NCI-H748 (cell line): ENCODE measurements at regions not wholly inside any gene's neighbourhood (a gene's known extent, or its start where the extent isn't known, plus 50 kb on each side); places are given as distances from the start of the nearest gene placed in this dataset.

ENCODE experiments used
- DNase-seq: peaks from one replicate; lab custom pipeline; 2025; ENCODE audit not compliant: unreplicated experiment; lab: John Stamatoyannopoulos, UW

DNA sequence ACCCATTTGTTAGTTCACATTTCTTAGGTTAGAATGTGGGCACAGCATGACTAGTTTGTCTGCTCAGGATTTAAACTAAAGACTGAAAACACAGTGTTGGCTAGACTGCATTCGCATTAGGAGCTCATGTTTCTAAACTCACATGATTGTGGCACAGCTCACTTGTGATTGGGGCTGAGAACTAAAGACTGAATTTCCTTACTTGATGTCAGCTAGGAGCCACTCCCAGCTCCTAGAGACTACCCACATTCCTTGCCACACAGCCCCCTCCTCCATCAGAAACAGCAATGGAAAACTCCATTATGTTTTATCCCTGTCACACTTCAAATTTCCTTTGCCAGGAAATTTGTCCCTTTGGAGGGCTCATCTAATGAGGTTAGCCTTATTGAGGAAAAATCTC is 170.2 kb upstream of the NUDT6 start:
- DNase-seq: no peak

DNA sequence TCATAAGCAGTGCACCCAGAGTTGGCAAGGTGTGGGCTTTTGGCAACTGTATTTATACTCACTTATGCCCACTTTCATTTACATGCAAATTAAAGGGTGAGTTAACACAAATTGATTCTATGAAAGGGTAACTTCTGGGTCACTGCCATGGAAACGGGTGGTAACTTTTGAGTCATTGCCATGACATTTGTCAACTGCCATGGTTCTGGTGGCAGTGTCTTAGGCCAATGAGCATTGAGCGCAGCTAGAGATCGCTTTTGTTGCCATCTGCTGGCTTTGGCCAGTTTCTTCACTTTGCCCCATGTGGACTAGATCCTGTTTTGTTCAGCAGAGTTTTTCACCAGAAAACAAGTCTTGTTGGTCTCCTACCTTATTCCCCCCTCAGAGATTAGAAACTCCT is 170.8 kb upstream of the NUDT6 start:
- no peak for DNase-seq

DNA sequence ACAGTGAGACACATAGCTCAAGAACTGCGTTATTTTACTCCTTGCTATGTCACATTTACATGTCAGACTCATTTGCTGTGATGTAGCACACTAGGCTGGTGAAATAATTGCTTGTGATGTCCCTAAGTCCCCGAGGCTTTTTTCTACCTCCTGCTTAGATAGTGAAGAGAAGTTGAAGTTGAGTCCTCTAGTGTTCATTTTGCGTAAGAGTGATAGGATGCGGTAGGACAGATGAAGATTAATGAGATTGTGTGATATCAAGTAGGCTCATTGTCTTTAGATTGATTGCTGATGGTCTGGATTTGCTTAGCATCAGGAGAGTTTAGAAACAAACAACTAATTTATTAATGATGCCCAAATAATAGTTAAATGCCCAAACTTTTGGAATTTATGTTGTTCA is 173.6 kb upstream of the NUDT6 start:
- peak; percentile 41 for DNase-seq

DNA sequence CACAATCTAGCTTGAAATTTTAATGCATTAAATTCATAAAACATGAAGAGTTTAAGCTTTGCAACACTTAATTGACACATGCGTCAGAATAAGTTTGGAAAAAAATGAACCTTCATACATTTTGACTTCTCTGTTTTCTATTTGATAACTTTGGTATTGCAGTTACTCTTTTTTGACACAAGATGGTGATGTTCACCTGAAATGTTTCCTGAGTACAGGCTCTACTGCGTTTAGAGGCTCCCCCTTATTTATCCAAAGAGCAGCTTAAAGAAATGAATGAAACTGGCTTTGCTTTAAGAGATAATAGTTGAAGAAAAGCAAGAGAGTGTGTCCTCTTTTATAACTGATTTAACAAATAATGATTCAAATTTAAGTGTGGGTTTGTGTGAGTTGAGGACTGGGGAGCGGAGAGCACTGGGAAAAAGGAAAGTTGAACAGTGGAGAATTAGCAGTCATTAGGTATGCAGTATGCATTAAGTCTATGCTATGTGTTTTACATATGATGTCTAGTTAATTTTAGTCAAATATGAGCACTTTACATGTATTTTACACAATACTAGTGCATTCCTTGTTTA is 180.6 kb upstream of the NUDT6 start:
- DNase-seq: peak; percentile 32

DNA sequence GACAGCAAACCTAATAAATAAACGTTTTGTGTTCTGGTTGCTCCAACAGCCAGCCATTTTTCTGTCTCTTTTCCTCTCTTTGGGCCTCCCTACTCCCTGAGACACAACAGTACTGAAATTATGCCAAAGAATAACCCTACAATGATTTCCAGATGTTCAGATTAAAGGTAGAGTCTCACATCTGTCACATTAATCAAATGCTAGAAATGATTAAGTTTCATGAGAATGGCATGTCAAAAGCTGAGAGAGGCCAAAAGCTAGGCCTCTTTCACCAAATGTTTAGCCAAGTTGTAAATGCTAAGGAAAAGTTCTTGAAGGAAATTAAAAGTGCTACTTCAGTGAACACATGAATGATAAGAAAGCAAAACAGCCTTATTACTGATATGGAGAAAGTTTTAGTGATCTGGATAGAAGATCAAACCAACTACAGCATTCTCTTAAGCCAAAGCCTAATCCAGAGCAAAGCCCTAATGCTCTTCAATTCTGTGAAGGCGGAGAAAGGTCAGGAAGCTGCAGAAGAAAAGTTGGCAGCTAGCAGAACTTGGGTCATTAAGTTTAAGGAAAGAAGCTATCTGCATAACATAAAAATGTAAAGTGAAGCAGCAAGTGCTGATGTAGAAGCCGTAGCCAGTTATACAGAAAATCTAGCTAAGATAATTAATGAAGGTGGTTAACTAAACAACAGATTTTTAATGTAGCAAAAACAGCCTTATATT is 182.1 kb upstream of the NUDT6 start:
- no peak for DNase-seq

DNA sequence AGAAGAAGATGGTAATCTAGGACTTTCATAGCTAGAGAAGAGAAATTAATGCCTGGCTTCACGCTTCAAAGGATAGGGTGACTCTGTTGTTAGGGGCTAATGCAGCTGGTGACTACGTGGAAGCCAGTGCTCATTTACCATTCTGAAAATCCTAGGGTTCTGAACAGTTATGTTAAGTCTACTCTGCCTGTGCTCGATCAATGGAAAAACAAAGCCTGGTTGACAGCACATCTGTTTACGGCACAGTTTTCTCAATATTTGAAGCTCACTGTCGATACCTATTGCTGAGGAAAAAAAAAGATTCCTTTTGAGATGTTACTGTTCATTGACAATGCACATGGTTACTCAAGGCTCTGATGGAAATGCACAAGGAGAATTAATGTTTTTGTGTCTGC is 182.6 kb upstream of the NUDT6 start:
- DNase-seq: no peak

DNA sequence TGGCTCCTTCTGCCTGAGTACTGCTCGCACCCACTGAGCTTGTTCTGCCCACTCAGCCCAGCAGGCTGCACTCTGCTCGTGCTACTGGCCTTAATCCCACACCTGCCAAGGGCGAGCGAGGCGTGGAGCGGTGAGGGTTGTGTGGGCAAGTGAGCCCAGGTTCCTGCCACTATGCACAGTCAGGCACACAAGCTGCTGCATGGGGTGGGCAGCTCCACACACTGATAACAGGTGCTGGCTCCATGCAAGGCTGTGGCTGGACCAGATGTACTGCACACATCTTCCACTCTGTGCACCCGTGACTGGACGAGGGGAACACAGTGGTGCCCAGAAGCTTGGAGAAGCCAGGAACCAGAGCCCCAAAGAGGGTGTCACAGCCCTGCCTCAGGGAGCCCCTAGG is 184.3 kb upstream of the NUDT6 start:
- DNase-seq: no peak

DNA sequence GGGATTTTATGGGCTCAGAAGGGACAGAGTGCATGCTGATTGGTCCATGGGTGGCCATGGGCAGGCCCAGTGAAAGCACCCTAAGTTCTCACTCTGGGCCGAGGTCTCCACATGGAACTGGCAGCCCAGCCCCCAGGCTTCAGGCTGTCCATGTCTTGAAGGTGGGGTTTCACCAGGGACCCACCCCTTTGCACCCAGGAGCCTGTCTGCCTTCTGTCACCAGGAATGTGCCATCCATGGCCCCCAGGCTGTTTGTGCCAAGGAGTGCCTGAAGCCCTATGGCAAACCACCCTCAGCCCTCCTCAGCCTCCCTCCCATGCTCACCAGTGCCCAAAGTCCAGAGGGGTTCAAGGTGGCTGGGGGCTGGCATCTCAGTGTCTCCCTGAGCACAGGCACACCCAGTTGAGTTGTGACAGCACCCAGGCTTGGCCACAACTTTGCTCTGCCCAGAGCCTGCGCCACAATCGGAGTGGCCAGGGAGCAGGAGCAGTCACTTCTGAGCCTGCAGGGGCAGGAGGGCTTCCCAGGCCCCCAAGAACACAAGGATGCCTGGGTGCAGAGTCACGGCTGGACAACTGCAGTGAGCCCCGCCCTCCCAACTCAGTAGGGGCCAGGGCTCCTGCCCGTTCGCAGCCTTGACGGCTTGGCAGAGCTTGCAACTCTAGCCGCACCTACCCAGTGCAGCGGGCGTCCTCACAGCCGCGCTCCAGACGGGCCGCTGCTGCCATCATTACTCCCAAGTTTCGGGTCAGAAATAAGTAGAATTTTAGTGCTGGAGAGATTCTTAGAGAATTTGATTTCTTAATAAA is 185.3 kb upstream of the NUDT6 start:
- DNase-seq: no peak

DNA sequence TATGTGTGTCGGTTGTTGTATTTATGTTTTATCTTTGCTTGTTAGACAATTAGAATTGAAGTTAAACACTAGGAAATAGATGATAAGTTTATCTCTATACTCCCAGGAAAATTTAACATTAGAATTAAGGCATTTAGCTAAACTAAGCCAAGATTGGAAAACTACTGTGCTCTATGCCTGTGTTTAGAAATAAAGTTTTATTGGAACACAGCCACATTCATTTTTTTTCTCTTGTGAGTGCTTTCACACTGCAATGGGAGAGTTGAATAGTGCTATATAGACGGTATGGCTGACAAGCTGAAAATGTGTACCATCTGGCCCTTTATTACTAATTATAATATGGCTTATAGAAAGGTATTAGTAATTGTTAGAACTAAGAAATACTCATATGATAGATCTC is 186.7 kb upstream of the NUDT6 start:
- DNase-seq: no peak

DNA sequence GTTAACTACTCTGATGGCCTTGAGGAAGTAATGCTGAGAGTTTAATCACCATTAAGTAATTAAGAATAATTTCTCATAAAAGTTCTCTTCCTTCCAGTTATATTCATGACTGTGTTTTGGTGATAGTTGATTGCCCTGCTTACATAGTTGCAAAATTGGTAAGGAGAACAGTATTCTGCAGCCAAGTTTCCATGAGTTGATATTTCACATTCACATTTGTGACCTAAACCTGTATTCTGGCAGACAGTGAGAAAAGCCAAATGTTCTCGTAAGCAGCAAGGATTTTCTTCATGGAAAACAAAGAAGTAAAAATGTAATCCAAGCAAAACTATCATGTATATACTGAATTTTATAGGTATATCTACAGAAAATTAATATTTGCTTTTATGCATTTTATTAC is 187.8 kb upstream of the NUDT6 start:
- DNase-seq: no peak

DNA sequence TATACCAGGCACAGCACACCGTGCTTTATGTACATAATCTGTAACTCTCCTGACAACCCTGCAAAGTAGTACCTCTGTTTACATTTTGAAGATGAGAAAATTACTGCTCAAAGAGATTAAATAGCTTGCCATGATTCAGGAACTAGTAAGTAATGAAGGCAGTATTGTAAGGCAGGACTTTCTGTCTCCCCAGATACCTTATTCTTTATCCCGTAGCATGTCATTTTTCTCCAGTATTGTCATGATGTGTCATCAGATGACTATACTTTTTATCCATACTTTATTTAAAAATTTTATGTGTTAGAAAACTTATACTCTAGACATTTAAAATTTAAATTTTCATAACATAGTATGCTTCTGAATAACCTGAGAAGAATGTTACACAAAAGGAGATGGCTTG is 188.3 kb upstream of the NUDT6 start:
- no peak for DNase-seq

DNA sequence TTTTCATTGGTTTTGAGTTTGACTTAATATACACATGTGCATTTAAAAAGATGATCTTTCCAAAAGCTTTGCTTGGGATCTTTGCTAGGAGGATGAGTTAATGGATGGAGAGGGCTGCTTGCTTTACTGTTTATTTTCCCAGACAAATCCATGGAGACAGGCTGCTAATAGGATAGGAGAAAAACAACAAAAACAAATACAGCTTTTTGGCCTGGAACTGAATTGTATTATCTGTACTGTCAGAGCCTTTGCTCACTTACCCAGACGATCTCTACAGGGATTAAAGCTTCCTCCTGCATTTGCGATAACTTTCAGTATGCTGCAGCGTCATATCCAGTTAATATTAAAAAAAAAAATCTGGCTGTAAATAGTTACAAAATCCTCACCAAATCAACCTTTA is 190.8 kb upstream of the NUDT6 start:
- DNase-seq: no peak

DNA sequence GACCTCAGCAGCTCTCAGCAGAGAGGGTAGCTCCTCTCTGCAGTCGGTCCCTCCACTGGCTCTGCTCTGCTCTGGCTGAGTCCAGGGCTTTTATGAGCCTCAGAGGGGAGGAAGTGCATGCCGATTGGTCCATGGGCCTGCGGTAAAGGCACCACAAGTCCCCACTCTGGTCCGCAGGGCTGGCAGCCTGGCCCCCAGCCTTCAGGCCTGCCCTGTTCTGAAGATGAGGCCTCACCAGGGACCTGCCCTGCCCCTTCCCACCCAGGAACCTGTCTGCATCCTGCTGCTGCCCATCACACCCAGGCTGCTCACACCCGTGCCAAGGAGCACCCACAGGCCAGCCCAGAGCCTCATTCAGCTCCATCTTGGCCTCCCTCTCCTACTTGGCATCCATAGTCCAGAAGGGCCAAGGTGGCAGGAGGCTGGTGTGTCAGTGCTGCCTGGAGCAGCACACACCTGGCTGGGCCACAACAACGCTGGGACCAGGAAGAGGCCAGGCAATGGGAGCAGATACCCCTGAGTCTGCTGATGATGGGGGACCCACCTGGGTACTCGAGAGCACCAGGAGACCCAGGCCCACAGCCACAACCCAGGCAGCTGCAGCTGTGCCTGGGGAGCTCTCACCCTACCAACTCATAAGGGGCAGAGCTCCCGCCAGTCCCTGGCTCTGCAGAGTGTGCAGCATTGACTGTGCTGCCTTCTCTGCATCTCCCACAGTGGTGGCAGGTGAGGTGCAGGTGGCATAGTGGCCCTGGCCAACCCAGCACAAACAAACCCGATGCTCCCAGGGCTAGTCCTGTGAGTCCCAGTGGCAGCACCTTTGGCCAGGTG is 191.9 kb upstream of the NUDT6 start:
- no peak for DNase-seq

DNA sequence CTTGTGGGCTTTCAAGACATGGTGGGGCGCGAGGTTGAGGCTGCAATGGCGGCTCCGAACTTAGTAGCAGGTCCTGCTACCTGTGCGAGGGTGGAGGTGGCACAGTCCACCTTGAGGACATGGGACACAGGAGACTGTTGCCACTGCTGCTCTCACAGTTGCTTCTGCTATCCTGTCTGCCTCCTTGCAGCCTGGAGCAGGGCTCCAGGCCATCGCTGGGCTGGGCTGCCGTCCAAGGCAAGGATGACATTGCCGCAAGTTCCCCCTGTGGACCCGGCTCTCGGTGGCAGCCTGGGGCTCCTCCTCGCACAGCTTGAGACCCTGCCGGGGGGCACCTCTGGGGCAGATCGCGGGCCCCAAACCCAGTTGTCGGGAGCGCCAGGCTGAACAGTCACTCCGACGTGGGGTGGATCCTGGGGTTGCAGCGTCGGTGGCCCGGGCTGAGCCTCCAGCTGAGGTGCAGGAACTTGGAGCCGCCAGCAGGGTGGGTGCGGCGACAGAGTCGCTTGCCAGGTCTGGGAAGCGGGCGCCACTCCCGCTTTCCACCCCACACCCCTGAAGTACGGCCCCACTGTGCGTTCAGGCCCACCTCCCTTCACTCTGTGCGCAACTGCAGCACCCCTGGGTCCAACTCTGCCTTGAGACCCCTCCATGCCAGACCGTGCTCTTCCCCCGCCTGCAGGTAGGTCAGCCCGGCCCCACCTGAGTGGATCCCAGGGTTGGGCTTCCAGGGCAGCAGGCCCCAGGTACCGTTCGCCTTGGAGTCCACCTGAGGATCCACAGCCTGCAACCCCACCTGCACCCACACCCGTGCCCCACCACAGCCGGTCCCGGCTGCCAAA is 192.7 kb upstream of the NUDT6 start:
- DNase-seq: no peak

DNA sequence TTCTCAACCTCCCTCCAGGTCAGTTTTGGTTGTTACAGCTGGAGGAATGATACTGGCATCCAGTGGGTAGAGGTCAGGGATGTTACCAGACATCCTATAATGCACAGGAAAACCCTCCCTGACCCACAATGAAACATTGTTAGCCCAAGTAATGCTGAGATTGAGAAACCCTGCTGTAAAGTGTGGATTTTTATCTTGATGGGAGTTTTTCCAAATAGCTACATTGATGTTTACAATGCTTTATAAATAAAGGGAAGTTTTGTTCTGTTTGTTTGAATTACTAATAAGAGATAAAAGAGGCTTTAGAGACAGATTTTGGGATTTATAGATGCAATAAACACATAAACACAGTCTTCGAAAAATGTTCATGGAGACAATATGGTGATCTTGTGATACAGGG is 194.0 kb upstream of the NUDT6 start:
- no peak for DNase-seq

DNA sequence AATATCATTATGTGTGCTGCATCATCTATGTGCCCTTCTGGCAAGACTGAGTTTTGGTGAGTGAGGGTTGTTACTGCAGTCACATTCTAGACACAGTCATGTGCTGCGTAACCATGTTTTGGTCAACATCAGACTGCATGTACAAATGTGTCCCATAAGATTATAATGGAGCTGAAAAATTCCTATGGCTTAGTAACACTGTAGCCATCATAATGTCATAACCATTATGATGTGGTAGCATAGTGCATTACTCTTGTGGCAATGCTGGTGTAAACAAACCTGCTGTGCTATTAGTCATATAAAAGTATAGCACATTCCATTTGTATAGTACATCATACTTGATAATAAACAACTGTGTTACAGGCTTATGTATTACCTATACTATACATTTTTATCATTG is 198.1 kb upstream of the NUDT6 start:
- DNase-seq: no peak

DNA sequence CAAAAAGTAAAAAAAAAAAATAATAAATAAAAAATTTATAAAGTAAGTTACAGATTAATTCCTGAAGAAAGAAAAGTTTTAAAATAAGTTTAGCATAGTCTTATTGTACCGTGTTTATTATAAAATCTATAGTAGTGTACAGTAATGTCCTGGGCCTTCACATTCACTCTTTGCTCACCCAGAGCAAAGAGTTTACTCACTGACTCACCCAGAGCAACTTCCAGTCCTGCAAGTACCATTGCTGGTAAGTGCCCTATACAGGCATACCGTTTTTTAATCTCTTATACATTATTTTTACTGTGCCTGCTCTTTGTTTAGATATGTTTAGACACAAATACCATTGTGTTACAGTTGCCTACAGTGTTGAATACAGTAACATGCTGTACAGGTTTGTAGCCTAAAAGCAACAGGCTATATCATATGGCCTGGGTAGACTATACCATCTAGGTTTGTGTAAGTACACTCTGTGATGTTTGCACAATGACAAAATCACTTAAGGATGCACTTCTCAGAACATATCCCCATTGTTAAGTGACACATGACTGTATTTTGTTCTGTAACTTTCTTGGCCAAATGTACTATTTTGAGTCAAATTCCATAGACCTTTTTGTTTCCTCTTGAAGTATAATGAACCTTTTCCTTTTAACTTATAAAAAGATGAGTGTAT is 199.0 kb upstream of the NUDT6 start:
- DNase-seq: no peak

DNA sequence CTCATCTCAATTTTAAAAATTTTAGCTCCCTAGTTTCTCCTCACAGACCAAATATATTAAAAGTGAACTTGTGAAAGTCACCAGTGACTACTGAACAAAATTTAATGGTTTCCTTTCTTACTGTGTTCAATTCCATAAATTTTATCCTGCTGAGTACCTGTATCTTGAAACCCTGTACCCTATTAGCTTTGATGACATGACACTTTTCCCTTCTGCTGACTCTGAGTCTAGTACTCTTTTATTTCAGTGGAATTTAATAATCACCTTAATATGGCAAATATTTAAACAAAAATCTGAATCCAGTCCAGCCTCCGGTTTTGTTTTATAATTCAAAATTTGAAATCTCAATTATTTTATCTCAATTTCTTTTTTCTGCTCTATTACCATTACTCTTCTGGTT is 203.1 kb upstream of the NUDT6 start:
- no peak for DNase-seq

DNA sequence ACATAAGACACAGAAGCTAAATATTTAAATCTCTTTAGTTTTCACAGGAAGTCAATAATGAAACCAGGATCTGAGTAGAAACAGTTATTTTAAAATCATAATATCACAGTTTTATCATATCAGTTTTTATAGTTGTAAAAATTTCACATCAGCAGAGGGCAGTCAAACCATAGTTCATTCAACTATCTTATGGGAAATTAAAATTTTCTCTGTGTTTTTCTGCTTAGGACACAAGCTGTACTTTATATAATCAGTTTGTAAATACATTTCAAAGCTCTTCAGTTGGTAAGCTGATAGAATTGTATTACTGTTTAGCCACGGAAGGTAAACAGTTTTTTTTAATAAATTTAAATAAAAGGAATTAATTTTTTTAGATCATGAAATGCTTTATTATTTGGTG is 204.8 kb upstream of the NUDT6 start:
- no peak for DNase-seq

DNA sequence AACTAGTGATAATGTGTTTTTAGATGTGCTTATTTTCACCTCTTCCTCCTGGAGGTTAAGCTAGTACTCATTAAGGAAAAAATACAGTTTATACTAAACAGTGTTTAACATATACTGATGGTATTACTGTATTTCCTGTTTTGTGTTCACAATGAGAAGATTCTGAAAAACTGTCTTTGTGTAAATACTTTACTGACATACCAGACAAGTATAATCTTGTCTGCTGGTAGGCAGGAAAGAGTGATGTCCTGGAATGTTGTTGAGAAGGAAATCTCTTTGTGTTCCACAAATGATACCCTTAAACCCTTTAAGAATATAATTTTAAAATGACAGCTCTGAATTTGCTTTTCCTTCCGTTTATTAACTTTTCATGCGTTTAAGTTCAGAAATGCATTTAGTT is 205.5 kb upstream of the NUDT6 start:
- no peak for DNase-seq
